Lower leg skin (tissue), 3 donors: ENCODE measurements at regions not wholly inside any gene's neighbourhood (a gene's known extent, or its start where the extent isn't known, plus 50 kb on each side); places are given as distances from the start of the nearest gene placed in this dataset.

Source experiments
- POLR2A ChIP-seq, 2 donors: fragments of 450-650 bp; IDR thresholded peaks; one replicate each; pipeline ENCODE4 v1.6.1; 2016 to 2017; ENCODE audit warnings: antibody characterized with exemption in 2 of 2, mild to moderate bottlenecking in 1 of 2, moderate library complexity in 1 of 2
- TF ChIP-seq, protein P1 (sequence below), 3 donors: fragments of 450-650 bp; IDR thresholded peaks; one replicate each; pipeline ENCODE4 v1.5.1; 2016; ENCODE audit warnings: antibody characterized with exemption in 3 of 3, mild to moderate bottlenecking in 3 of 3, moderate library complexity in 2 of 3

DNA sequence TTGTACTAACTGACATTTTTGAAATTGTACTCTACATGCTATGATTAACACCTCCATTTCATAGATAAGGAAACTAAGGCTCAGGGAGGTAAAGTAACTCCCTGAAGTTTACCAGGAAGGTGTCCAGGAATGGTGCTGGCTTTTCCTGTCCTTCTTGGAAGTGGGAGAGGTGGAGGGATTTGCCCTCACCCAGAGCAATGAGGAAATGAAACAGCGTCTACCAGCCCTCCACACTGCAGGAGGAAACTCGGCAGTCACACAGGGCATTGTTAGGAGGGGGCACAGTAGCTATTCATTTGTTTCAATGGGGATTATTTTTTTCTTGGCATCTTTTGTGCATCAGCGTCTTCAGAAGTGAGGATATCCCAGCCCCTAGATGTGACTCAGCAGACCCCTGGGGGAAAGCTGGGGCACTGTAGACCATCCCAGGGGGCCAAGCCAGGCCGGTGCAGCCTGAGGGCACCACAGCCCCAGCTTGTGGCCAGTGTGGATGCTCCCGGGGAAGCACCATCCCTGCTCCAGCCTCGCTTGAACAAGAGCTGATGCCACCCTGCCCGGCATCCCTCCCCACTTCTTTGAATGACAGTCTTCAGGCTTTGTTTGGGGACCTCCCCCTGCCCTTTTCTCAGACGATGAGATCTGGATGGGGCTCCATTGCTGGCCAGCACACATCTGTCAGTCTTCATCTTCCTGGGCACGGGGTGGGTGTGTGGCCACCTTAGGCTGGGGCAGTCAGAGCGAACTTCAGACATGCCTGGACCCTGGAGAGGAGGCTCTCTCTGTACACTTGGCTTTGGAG lies 224.4 kb upstream of the PMEPA1 start:
- TF ChIP-seq, protein P1, sequence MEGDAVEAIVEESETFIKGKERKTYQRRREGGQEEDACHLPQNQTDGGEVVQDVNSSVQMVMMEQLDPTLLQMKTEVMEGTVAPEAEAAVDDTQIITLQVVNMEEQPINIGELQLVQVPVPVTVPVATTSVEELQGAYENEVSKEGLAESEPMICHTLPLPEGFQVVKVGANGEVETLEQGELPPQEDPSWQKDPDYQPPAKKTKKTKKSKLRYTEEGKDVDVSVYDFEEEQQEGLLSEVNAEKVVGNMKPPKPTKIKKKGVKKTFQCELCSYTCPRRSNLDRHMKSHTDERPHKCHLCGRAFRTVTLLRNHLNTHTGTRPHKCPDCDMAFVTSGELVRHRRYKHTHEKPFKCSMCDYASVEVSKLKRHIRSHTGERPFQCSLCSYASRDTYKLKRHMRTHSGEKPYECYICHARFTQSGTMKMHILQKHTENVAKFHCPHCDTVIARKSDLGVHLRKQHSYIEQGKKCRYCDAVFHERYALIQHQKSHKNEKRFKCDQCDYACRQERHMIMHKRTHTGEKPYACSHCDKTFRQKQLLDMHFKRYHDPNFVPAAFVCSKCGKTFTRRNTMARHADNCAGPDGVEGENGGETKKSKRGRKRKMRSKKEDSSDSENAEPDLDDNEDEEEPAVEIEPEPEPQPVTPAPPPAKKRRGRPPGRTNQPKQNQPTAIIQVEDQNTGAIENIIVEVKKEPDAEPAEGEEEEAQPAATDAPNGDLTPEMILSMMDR (IDR thresholded peaks at IDR 0.05), result no peak
- no peak for TF ChIP-seq POLR2A (IDR thresholded peaks at IDR 0.05)
